ENCODE measurements at regions not wholly inside any gene's neighbourhood (a gene's known extent, or its start where the extent isn't known, plus 50 kb on each side); places are given as distances from the start of the nearest gene placed in this dataset.

DNA sequence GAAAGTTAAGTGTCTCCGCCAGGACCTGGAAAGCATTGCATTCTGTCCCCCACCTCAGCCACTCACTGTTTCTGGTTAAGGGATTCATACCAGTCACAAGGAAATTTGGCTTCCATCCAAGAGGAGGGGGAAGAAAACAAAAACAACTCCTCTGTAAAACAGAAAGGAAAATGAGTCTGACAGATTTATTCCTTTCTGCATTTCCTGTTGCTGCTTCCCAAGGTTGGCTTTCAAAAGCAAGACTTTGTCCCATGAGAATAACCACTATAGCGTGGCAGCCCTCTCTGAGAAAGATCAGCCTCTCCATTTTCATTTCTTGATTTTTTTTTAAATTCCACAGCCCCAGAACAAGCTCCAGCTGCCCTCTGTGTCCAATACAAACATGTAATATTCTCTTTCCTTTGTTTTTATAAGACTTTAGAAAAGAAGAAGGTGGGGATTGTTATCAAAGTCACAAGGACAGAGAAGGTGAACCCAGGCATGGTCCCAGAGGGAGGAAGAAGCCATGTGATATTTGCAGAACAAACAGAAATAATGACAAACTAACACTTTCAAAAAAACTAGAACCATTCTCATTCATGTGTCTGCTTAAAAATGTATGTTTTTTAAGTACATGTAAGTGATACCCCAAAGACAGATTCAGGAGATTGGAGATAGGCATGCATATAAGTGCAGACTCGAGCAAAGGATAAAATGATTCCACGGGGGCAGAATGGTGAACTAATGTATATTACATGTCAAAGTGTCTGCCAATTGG is 90.7 kb upstream of the DCLK2 start (continued):
- TF ChIP-seq, protein P1, sequence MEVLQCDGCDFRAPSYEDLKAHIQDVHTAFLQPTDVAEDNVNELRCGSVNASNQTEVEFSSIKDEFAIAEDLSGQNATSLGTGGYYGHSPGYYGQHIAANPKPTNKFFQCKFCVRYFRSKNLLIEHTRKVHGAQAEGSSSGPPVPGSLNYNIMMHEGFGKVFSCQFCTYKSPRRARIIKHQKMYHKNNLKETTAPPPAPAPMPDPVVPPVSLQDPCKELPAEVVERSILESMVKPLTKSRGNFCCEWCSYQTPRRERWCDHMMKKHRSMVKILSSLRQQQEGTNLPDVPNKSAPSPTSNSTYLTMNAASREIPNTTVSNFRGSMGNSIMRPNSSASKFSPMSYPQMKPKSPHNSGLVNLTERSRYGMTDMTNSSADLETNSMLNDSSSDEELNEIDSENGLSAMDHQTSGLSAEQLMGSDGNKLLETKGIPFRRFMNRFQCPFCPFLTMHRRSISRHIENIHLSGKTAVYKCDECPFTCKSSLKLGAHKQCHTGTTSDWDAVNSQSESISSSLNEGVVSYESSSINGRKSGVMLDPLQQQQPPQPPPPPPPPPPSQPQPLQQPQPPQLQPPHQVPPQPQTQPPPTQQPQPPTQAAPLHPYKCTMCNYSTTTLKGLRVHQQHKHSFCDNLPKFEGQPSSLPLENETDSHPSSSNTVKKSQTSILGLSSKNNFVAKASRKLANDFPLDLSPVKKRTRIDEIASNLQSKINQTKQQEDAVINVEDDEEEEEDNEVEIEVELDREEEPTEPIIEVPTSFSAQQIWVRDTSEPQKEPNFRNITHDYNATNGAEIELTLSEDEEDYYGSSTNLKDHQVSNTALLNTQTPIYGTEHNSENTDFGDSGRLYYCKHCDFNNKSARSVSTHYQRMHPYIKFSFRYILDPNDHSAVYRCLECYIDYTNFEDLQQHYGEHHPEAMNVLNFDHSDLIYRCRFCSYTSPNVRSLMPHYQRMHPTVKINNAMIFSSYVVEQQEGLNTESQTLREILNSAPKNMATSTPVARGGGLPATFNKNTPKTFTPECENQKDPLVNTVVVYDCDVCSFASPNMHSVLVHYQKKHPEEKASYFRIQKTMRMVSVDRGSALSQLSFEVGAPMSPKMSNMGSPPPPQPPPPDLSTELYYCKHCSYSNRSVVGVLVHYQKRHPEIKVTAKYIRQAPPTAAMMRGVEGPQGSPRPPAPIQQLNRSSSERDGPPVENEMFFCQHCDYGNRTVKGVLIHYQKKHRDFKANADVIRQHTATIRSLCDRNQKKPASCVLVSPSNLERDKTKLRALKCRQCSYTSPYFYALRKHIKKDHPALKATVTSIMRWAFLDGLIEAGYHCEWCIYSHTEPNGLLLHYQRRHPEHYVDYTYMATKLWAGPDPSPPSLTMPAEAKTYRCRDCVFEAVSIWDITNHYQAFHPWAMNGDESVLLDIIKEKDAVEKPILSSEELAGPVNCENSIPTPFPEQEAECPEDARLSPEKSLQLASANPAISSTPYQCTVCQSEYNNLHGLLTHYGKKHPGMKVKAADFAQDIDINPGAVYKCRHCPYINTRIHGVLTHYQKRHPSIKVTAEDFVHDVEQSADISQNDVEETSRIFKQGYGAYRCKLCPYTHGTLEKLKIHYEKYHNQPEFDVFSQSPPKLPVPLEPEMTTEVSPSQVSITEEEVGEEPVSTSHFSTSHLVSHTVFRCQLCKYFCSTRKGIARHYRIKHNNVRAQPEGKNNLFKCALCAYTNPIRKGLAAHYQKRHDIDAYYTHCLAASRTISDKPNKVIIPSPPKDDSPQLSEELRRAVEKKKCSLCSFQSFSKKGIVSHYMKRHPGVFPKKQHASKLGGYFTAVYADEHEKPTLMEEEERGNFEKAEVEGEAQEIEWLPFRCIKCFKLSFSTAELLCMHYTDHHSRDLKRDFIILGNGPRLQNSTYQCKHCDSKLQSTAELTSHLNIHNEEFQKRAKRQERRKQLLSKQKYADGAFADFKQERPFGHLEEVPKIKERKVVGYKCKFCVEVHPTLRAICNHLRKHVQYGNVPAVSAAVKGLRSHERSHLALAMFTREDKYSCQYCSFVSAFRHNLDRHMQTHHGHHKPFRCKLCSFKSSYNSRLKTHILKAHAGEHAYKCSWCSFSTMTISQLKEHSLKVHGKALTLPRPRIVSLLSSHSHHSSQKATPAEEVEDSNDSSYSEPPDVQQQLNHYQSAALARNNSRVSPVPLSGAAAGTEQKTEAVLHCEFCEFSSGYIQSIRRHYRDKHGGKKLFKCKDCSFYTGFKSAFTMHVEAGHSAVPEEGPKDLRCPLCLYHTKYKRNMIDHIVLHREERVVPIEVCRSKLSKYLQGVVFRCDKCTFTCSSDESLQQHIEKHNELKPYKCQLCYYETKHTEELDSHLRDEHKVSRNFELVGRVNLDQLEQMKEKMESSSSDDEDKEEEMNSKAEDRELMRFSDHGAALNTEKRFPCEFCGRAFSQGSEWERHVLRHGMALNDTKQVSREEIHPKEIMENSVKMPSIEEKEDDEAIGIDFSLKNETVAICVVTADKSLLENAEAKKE (CRISPR knock-in tag; IDR thresholded peaks at IDR 0.05) = no peak
- TF ChIP-seq, protein P2, sequence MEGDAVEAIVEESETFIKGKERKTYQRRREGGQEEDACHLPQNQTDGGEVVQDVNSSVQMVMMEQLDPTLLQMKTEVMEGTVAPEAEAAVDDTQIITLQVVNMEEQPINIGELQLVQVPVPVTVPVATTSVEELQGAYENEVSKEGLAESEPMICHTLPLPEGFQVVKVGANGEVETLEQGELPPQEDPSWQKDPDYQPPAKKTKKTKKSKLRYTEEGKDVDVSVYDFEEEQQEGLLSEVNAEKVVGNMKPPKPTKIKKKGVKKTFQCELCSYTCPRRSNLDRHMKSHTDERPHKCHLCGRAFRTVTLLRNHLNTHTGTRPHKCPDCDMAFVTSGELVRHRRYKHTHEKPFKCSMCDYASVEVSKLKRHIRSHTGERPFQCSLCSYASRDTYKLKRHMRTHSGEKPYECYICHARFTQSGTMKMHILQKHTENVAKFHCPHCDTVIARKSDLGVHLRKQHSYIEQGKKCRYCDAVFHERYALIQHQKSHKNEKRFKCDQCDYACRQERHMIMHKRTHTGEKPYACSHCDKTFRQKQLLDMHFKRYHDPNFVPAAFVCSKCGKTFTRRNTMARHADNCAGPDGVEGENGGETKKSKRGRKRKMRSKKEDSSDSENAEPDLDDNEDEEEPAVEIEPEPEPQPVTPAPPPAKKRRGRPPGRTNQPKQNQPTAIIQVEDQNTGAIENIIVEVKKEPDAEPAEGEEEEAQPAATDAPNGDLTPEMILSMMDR (conservative IDR thresholded peaks at IDR 0.05; ENCODE audit: low read depth in 2 of 2) = no peak
- TF ChIP-seq ZNF331 (CRISPR knock-in tag; IDR thresholded peaks at IDR 0.05; ENCODE audit: low read depth) = no peak
- no peak for TF ChIP-seq EZH2phosphoT487 (IDR thresholded peaks at IDR 0.05; ENCODE audit: unreplicated experiment)
- no peak for TF ChIP-seq ZNF114 (CRISPR knock-in tag; IDR thresholded peaks at IDR 0.05)
- no peak for TF ChIP-seq CREB1 (CRISPR knock-in tag; IDR thresholded peaks at IDR 0.05; ENCODE audit: low read depth)
- no peak for TF ChIP-seq EZH2 (IDR thresholded peaks at IDR 0.05; ENCODE audit: low read depth, unreplicated experiment)
- TF ChIP-seq POLR2AphosphoS5 (IDR thresholded peaks at IDR 0.05; ENCODE audit: low read depth) = no peak
